ENCODE measurements at regions not wholly inside any gene's neighbourhood (a gene's known extent, or its start where the extent isn't known, plus 50 kb on each side); places are given as distances from the start of the nearest gene placed in this dataset.

GRCh38 chr2:128750328-128751165, 431.9 kb upstream of the HS6ST1 start:
- no peaks in the 10 kb centered on the region for H3K4me1 ChIP-seq (ENCODE audit: insufficient read depth, low read length)

GRCh38 chr2:128751746-128752145, 433.1 kb upstream of the HS6ST1 start:
- intact Hi-C loops (cut with micrococcal nuclease), result no loop called here
- DNase-seq (no peak), ATAC-seq (no peak)
- H3K4me1 ChIP-seq (ENCODE audit: insufficient read depth, low read length), result no peaks in the 10 kb centered on the region
- H3K36me3 ChIP-seq (ENCODE audit: low read depth, low read length), result no peaks in the 10 kb centered on the region
- no peaks in the 10 kb centered on the region for H3F3A ChIP-seq (ENCODE audit: low read length, unreplicated experiment)
- no peaks in the 10 kb centered on the region for H3K9me2 ChIP-seq (replicated peaks; ENCODE audit: low read length)
- no peaks in the 10 kb centered on the region for H4K20me1 ChIP-seq (ENCODE audit: low read length)
- no peak overlapping the region for H3K4me2 ChIP-seq (ENCODE audit: low read length)
- ChIA-PET POLR2A (ENCODE audit: unreplicated experiment) (no interaction called here), CTCF (no interaction called here)
- H3K79me2 ChIP-seq (ENCODE audit: low read length), result no peaks in the 10 kb centered on the region
- H3K9me3 ChIP-seq (ENCODE audit: low read length), result no peaks in the 10 kb centered on the region
- TF ChIP-seq, protein P1, sequence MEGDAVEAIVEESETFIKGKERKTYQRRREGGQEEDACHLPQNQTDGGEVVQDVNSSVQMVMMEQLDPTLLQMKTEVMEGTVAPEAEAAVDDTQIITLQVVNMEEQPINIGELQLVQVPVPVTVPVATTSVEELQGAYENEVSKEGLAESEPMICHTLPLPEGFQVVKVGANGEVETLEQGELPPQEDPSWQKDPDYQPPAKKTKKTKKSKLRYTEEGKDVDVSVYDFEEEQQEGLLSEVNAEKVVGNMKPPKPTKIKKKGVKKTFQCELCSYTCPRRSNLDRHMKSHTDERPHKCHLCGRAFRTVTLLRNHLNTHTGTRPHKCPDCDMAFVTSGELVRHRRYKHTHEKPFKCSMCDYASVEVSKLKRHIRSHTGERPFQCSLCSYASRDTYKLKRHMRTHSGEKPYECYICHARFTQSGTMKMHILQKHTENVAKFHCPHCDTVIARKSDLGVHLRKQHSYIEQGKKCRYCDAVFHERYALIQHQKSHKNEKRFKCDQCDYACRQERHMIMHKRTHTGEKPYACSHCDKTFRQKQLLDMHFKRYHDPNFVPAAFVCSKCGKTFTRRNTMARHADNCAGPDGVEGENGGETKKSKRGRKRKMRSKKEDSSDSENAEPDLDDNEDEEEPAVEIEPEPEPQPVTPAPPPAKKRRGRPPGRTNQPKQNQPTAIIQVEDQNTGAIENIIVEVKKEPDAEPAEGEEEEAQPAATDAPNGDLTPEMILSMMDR (conservative IDR thresholded peaks at IDR 0.05; ENCODE audit: low read depth, low read length), result no peak
- TF ChIP-seq EZH2phosphoT487 (IDR thresholded peaks at IDR 0.05; ENCODE audit: borderline replicate concordance, low read length), result no peak
- no peak for TF ChIP-seq EZH2 (IDR thresholded peaks at IDR 0.05; ENCODE audit: low read length, unreplicated experiment)
- no peak overlapping the region for H3K9ac ChIP-seq (ENCODE audit: low read length)
- H3K4me3 ChIP-seq (ENCODE audit: low read length), result no peak overlapping the region
- no peak overlapping the region for H2AFZ ChIP-seq (ENCODE audit: low read length)
- H3K27me3 ChIP-seq (ENCODE audit: low read length), result peaks cover 76% of the 10 kb centered on the region
- no TSS peak for BruUV-seq (replicated peaks)
- no peak overlapping the region for H3K27ac ChIP-seq (ENCODE audit: low read length)

More at GRCh38 chr2:128750328-128751165, 431.9 kb upstream of the HS6ST1 start:
- H3K9me2 ChIP-seq (replicated peaks; ENCODE audit: low read length), result no peaks in the 10 kb centered on the region
- no peaks in the 10 kb centered on the region for H4K20me1 ChIP-seq (ENCODE audit: low read length)
- H3K9me3 ChIP-seq (ENCODE audit: low read length), result no peaks in the 10 kb centered on the region
- peaks cover 81% of the 10 kb centered on the region for H3K27me3 ChIP-seq (ENCODE audit: low read length)
- ChIA-PET CTCF (no interaction called here), POLR2A (ENCODE audit: unreplicated experiment) (no interaction called here)
- ATAC-seq (no peak), DNase-seq (no peak)
- no peaks in the 10 kb centered on the region for H3K79me2 ChIP-seq (ENCODE audit: low read length)
- TF ChIP-seq EZH2phosphoT487 (IDR thresholded peaks at IDR 0.05; ENCODE audit: borderline replicate concordance, low read length) (no peak), EZH2 (IDR thresholded peaks at IDR 0.05; ENCODE audit: low read length, unreplicated experiment) (no peak)
- TF ChIP-seq, protein P1 (conservative IDR thresholded peaks at IDR 0.05; ENCODE audit: low read depth, low read length), result no peak
- no TSS peak for BruUV-seq (replicated peaks)
- no peak overlapping the region for H3K9ac ChIP-seq (ENCODE audit: low read length)
- H3K4me2 ChIP-seq (ENCODE audit: low read length), result no peak overlapping the region
- no peaks in the 10 kb centered on the region for H3K36me3 ChIP-seq (ENCODE audit: low read depth, low read length)
- H3F3A ChIP-seq (ENCODE audit: low read length, unreplicated experiment), result no peaks in the 10 kb centered on the region
- H2AFZ ChIP-seq (ENCODE audit: low read length), result no peak overlapping the region
- no peak overlapping the region for H3K4me3 ChIP-seq (ENCODE audit: low read length)
- no peak overlapping the region for H3K27ac ChIP-seq (ENCODE audit: low read length)
- intact Hi-C loops (cut with micrococcal nuclease), result no loop called here

- TF ChIP-seq, protein P1 (conservative IDR thresholded peaks at IDR 0.05; ENCODE audit: low read depth, low read length), result no peak
- TF ChIP-seq EZH2phosphoT487 (IDR thresholded peaks at IDR 0.05; ENCODE audit: borderline replicate concordance, low read length) (no peak), EZH2 (IDR thresholded peaks at IDR 0.05; ENCODE audit: low read length, unreplicated experiment) (no peak)
- CTCF ChIA-PET, result no interaction called here
- intact Hi-C loops (cut with micrococcal nuclease), result no loop called here
Measured at GRCh38 chr2:128752691-128753263, 434.1 kb upstream of the HS6ST1 start.

More at GRCh38 chr2:128752691-128753263, 434.1 kb upstream of the HS6ST1 start:
- Histone ChIP-seq H3K36me3 (ENCODE audit: low read depth, low read length) (no peaks in the 10 kb centered on the region), H3K9me3 (ENCODE audit: low read length) (no peaks in the 10 kb centered on the region), H4K20me1 (ENCODE audit: low read length) (no peaks in the 10 kb centered on the region), H3K9ac (ENCODE audit: low read length) (no peak overlapping the region), H3K4me3 (ENCODE audit: low read length) (no peak overlapping the region), H3K4me1 (ENCODE audit: insufficient read depth, low read length) (no peaks in the 10 kb centered on the region), H3K9me2 (replicated peaks; ENCODE audit: low read length) (no peaks in the 10 kb centered on the region), H3F3A (ENCODE audit: low read length, unreplicated experiment) (no peaks in the 10 kb centered on the region), H3K27me3 (ENCODE audit: low read length) (peaks cover 66% of the 10 kb centered on the region), H3K4me2 (ENCODE audit: low read length) (no peak overlapping the region), H3K27ac (ENCODE audit: low read length) (no peak overlapping the region), H3K79me2 (ENCODE audit: low read length) (no peaks in the 10 kb centered on the region), H2AFZ (ENCODE audit: low read length) (no peak overlapping the region)
- DNase-seq, result no peak
- BruUV-seq (replicated peaks), result no TSS peak
- no peak for ATAC-seq
- POLR2A ChIA-PET (ENCODE audit: unreplicated experiment), result no interaction called here
